Adrenal gland (tissue), 9 donors: ENCODE measurements at regions not wholly inside any gene's neighbourhood (a gene's known extent, or its start where the extent isn't known, plus 50 kb on each side); places are given as distances from the start of the nearest gene placed in this dataset.
A peak's percentile ranks its signal among the peaks of the same experiment; 100 is the strongest.
"Not testable (repeated sequence)": the region's sequence is repeated elsewhere in the genome, so short reads cannot be mapped to it uniquely, and the experiment has no call there.

Experiments used
- DNase-seq, 7 donors: peaks; one replicate each; pipeline ENCODE4 v3.0.0-alpha.2; 2019 to 2020
- H3K27ac ChIP-seq, 5 donors: fragments of 200-600 bp; sonication (generic) in 4 of 5; 1 replicate in 3 of 5; 2 replicates in 2 of 5; pipeline versions ENCODE4 v1.5.1 to v1.8.0; 2016 to 2020; ENCODE audit warnings: mild to moderate bottlenecking in 1 of 5
- H3K27me3 ChIP-seq: fragments of 200-600 bp; 2 replicates; pipeline ENCODE4 v1.8.0; 2021
- H3K36me3 ChIP-seq, 2 donors: fragments of 200-600 bp; replicated peaks in 1 of 2; 1 replicate in 1 of 2; 2 replicates in 1 of 2; pipeline versions ENCODE4 v1.5.1 to v1.8.0; 2018 to 2022
- H3K4me1 ChIP-seq, 2 donors: fragments of 200-600 bp; replicated peaks in 1 of 2; 1 replicate in 1 of 2; 2 replicates in 1 of 2; pipeline versions ENCODE4 v1.5.1 to v1.8.0; 2018 to 2021
- H3K4me3 ChIP-seq, 4 donors: fragments of 200-600 bp; sonication (generic) in 3 of 4; one replicate each; pipeline ENCODE4 v1.5.1; 2016 to 2018
- H3K9me3 ChIP-seq, 3 donors: fragments of 200-600 bp; sonication (generic) in 1 of 3; replicated peaks in 1 of 3; 1 replicate in 2 of 3; 2 replicates in 1 of 3; pipeline versions ENCODE4 v1.5.1 to v1.8.0; 2016 to 2021
- POLR2A ChIP-seq, 2 donors: fragments of 450-650 bp; IDR thresholded peaks; one replicate each; pipeline ENCODE4 v1.6.1; 2017; ENCODE audit warnings: antibody characterized with exemption in 2 of 2, mild to moderate bottlenecking in 2 of 2, moderate library complexity in 1 of 2
- WGBS, 4 donors: extraction: QIAGEN DNeasy Blood & Tissue Kit in 2 of 4; methylation state at CpG; one replicate each; pipeline versions ENCODE4 v1.1.5 to v1.1.7; 2013 to 2017; 5-methylcytosine and 5-hydroxymethylcytosine counted together
- intact Hi-C, 2 donors: fragments of 100-400 bp; cut with DNase I; formaldehyde crosslinking; loops; one replicate each; pipeline versions ENCODE4 v1.14.1 to v1.15.0; 2022 to 2023
- TF ChIP-seq, protein P1 (sequence below), 6 experiments: fragments of 450-650 bp in 4 of 6; fragments of 200-600 bp in 2 of 6; sonication (generic) in 1 of 6; IDR thresholded peaks; 1 replicate in 5 of 6; 2 replicates in 1 of 6; pipeline versions ENCODE4 v1.5.1 to v1.8.0; 2016 to 2021; ENCODE audit warnings: antibody characterized with exemption in 6 of 6, mild to moderate bottlenecking in 2 of 6, moderate library complexity in 1 of 6
- donor health status: healthy with polysubstance abuse.
- donor health status: Bipolar disorder and iron deficiency.
- donor health status: DM: yes; HTN: yes; CAD: no.
- donor health status: DM: no; HTN: no; CAD: no.
- donor health status: DM: no; HTN: no; CAD: no.

DNA sequence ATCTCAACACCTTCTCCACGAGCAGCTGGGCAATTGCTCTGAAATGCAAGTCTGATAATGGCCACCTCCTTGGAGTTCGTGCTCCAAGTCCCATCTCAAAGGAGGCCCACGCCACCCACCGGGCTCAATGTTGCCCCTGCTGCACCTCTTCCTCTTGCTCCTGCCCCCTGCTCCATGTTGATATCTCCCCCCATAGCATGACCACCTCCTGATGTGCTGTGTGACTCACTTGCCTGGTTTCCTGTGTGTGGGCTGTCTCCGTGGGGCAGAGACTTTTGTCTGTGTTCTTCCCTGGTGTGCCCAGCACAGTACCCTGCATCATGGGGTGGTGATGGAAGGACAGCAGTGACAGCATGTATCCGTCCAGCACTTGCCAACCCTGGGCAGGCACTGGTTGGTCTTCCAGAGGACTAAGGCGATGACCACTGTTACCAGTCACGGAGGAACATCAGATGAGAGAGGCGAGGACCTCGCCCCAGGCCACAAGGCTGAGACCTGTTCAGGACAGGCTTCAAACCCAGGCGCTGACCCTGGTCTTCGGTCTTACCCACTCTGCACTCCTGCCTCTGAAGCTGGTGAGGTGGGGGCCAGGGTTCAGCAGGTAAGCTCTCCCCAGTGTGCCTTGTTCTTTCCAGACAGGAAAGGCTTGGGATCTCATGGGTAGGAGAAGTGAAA is 104.6 kb upstream of the LRPAP1 start:
- Histone ChIP-seq H3K4me3 (no peak overlapping the region), H3K27ac (peak overlapping the region in 1 of 5 donors; percentile 68), H3K9me3 (no peaks in the 10 kb centered on the region), H3K4me1 (no peaks in the 10 kb centered on the region), H3K27me3 (no peaks in the 10 kb centered on the region), H3K36me3 (no peaks in the 10 kb centered on the region)
- TF ChIP-seq POLR2A (IDR thresholded peaks at IDR 0.05): no peak
- TF ChIP-seq, protein P1, sequence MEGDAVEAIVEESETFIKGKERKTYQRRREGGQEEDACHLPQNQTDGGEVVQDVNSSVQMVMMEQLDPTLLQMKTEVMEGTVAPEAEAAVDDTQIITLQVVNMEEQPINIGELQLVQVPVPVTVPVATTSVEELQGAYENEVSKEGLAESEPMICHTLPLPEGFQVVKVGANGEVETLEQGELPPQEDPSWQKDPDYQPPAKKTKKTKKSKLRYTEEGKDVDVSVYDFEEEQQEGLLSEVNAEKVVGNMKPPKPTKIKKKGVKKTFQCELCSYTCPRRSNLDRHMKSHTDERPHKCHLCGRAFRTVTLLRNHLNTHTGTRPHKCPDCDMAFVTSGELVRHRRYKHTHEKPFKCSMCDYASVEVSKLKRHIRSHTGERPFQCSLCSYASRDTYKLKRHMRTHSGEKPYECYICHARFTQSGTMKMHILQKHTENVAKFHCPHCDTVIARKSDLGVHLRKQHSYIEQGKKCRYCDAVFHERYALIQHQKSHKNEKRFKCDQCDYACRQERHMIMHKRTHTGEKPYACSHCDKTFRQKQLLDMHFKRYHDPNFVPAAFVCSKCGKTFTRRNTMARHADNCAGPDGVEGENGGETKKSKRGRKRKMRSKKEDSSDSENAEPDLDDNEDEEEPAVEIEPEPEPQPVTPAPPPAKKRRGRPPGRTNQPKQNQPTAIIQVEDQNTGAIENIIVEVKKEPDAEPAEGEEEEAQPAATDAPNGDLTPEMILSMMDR (IDR thresholded peaks at IDR 0.05): no peak
- intact Hi-C loops: no loop called here
- DNase-seq: no peak
- 80 to 88% (median 84%) methylated on average over 7 to 12 of the region's 12 CpGs for WGBS, 4 donors

DNA sequence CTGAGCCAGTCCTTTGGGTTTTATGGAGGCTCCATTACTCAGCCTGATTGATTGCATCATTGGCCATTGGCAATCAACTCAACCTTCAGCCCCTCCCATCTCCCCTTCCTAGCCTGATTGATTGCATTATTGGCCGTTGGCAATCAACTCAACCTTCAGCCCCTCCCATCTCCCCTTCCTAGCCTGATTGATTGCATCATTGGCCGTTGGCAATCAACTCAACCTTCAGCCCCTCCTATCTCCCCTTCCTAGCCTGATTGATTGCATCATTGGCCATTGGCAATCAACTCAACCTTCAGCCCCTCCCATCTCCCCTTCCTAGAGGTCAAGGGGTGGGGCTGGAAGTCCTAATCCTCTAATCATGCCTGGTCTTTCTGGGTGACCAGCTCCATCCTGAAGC is 103.8 kb upstream of the LRPAP1 start:
- H3K27ac ChIP-seq, H3K9me3 ChIP-seq, H3K4me1 ChIP-seq, DNase-seq, H3K36me3 ChIP-seq, intact Hi-C loops, H3K4me3 ChIP-seq, H3K27me3 ChIP-seq: not testable (repeated sequence)
- WGBS, 4 donors: 21 to 47% (median 33%) methylated on average over 2 of the region's 2 CpGs

DNA sequence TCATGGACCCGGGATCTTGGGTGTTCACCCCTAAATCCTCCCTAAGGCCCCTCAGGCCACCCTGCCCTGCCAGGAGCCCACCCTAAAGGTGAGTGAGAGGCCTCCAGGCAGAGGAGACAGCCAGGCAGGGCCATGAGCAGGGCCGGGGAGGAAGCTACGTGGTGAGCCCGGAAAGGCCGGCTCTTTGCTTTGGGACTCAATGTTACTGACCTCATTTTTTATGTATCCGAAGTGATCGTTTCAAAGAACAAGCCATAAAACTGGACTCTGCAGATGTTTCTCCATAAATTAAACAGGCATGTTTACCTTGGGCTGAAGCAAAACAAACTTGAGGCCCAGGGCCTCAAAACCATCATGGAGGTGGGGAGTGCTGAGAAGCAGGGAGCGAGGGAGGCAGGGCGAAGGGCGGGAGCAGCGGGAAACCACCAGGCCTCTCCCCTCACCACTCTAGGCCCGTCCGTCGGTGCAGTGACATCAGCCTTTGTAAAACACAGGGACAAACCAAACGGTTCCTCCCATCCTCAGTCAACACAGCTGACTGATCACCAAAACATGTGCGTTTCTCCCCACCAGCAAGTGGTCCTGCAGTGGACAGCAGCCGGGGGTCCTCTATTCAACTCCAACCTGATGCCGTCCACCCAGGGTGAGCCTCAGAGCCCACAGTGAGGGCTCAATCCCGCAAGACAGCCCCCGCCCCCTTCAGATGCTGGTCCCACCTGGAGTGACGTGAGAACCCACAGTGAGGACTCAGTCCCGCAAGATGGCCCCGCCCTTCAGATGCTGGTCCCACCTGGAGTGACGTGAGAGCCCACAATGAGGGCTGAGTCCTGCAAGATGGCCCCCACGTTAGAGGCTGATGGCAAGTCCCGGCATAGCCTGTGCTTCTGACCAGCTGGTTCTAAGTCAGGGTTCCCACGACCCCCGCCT is 102.9 kb upstream of the LRPAP1 start:
- Histone ChIP-seq H3K27me3 (no peaks in the 10 kb centered on the region), H3K4me1 (no peaks in the 10 kb centered on the region), H3K27ac (peak overlapping the region in 1 of 5 donors; percentile 34), H3K9me3 (no peaks in the 10 kb centered on the region), H3K36me3 (no peaks in the 10 kb centered on the region), H3K4me3 (no peak overlapping the region)
- 72 to 77% (median 73%) methylated on average over 18 to 28 of the region's 28 CpGs for WGBS, 4 donors
- TF ChIP-seq, protein P1 (IDR thresholded peaks at IDR 0.05): no peak
- no peak for TF ChIP-seq POLR2A (IDR thresholded peaks at IDR 0.05)
- intact Hi-C loops: no loop called here
- no peak for DNase-seq

DNA sequence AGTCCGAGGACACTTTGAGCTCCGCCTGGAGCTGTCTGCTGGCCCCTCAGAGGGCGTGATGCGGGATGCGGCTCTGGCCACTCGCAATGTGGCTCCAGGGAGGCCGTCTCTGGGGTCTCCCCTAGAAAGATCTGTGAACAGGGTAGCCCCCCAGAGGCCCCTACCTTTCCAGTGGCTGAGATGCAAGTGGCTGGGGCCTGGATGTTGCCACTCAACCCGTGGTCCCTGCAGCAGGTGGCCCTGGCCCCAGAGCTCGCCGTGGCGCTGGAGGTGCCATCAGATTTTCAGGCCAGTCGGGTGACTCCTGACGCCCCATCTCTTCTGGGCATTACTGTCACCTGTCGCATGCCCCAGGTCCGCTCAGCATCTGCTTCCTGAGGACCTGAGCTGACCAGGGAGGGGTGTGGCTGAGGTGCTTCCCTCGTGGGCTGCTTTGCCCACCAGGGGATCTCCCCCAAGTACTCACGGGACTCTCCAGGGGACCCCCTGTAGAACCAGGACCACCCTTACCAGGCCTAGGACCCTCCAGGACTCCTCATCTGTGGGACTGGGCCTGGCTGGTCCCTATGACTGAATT is 102.1 kb upstream of the LRPAP1 start:
- WGBS, 4 donors: 50 to 91% (median 83%) methylated on average over 2 to 17 of the region's 17 CpGs
- DNase-seq: no peak
- intact Hi-C loops: no loop called here
- Histone ChIP-seq H3K9me3 (no peaks in the 10 kb centered on the region), H3K36me3 (no peaks in the 10 kb centered on the region), H3K4me3 (no peak overlapping the region), H3K27ac (peak overlapping the region in 1 of 5 donors; percentile 34), H3K27me3 (no peaks in the 10 kb centered on the region), H3K4me1 (no peaks in the 10 kb centered on the region)
- no peak for TF ChIP-seq POLR2A (IDR thresholded peaks at IDR 0.05)
- TF ChIP-seq, protein P1 (IDR thresholded peaks at IDR 0.05): no peak

DNA sequence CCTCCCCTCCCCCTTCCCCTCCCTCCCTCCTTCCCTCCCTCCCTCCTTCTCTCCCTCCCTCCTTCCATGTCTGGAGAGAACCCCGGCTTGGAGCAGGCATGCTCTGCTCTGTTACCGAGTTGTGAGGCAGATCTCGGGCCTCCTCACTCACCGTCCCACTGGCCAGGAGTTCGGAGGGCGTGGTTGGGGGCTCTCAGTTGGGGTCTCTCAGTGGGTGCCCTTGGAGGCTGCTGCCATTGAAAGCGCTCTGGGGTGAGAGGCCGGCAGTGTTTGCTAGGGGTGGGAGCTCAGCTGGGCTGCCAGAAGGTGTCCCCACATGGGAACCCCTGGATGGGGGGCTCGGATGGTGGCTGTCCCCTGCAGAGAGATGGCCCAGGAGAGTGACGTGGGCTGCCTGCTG is 101.1 kb upstream of the LRPAP1 start:
- H3K27ac ChIP-seq, intact Hi-C loops, H3K27me3 ChIP-seq, H3K4me3 ChIP-seq, H3K9me3 ChIP-seq, H3K4me1 ChIP-seq, DNase-seq, H3K36me3 ChIP-seq: not testable (repeated sequence)
- 83 to 94% (median 90%) methylated on average over 6 to 10 of the region's 10 CpGs for WGBS, 4 donors

DNA sequence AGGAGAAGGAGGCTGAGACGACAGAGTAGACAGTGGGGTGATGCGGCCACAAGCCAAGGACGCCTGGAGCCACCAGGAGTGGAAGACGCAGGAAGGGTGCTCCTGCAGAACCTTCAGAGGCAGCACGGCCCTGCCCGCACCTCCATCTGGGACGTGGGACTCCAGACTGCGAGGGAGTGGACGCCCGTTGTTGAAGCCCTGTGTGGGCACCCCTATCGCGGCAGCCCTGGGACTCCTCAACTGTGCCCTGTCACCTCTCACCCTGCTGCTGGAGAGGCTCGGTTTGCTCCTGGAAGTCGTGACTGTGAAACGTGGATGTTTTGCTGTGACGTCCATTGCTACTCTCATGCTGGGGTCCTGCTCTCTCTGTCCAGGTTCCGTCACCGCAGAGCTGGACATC is 100.6 kb upstream of the LRPAP1 start:
- H3K4me3 ChIP-seq, H3K27me3 ChIP-seq, H3K9me3 ChIP-seq, intact Hi-C loops, H3K4me1 ChIP-seq, DNase-seq, H3K27ac ChIP-seq, H3K36me3 ChIP-seq: not testable (repeated sequence)
- 88 to 96% (median 93%) methylated on average over 6 to 18 of the region's 18 CpGs for WGBS, 4 donors

DNA sequence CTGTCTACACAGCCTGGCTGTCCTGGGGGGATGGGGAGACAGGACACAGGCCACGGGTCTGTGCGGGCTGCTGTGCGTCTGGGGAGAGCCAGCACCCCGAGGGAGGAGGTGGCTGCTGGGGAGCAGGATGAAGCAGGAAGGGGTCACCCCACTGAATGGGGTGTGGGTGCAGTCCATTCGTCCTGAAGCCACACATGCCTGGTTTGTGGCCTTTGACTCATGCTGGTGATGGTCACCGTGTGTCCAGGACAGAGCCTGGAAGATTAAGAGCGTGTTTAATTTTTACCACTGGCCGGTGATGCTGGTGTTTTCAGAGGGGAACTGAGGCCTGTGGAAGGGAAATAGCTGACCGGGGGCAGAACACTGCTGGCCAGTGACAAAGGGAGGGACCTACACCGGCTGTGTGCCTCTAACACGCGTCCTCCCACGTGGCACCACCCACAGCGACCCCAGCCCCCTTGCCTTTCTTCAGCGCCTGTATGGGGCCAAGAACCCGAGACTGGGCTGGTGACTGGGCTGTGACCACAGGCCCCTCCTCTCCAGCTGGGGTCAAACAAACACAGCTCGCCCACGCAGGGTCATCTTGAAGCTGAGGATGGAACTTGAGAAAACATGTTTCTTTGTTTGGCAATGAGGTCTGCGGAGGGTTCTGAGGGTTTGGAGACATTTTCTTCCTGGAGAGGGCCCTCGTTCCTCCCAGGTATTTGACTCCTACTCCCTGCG is 99.5 kb upstream of the LRPAP1 start:
- peak overlapping the region in 1 of 5 donors; percentile 74 for H3K27ac ChIP-seq
- H3K9me3 ChIP-seq, H3K4me3 ChIP-seq, H3K27me3 ChIP-seq, intact Hi-C loops, H3K36me3 ChIP-seq, H3K4me1 ChIP-seq: not testable (repeated sequence)
- DNase-seq: peak in 5 of 7 donors; percentile 16 to 59 (median 29)
- WGBS, 4 donors: 58 to 74% (median 62%) methylated on average over 13 to 21 of the region's 21 CpGs
